GM19239 (cell line): ENCODE measurements at regions not wholly inside any gene's neighbourhood (a gene's known extent, or its start where the extent isn't known, plus 50 kb on each side); places are given as distances from the start of the nearest gene placed in this dataset.
"Not testable (repeated sequence)": the region's sequence is repeated elsewhere in the genome, so short reads cannot be mapped to it uniquely, and the experiment has no call there.

Experiments
- DNase-seq: peaks from one replicate; pipeline ENCODE4 v3.0.0; 2011; ENCODE audit warnings: low spot score; ENCODE audit not compliant: insufficient read length
- FAIRE-seq: peaks from 2 replicates; lab custom pipeline; 2011; peaks lifted over from hg19 to GRCh38; lab: Jason Lieb, UNC

GRCh38 chr4:82200046-82200445 is 173.7 kb downstream of the HNRNPD start:
- no peak for FAIRE-seq
- no peak for DNase-seq

DNA sequence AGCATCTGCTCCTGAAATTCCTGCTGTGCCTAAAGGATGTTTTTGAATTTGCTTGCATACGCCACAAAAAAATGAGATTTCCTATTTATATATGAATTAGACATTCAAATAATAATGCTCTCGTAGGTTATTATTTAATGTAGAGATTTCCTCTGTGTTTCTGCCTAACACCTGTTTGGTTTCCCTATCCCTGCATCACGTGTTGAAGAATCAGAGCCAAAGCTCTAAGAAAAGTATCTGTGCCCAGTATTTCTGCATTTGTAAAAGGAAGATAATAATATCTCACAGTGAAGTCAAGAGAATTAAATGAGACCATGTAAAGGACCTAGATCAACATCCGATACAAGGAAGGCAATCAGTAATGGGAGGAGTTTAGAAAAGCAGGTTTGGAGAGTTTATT is 179.5 kb downstream of the HNRNPD start:
- no peak for FAIRE-seq
- DNase-seq: no peak

- DNase-seq (no peak), FAIRE-seq (no peak)
Measured at GRCh38 chr4:82192017-82192673, 181.6 kb downstream of the HNRNPD start.

DNA sequence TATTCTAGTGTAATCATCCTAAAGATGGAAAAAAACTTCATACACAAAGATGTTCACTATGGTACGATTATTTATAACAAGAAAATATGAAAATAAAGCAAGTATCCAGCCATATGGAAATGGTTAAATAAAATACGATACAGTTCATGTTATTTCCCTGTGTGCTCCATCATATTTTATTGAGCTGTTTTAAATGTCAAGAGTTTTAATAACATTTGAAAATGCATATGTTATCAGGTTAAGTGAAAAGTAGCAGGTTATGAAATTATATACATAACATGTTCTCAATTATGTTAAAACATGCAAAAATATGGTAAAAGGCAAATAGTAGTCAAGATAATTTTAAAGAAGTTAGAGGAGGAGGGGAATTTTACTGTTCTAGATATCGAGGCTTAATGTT is 192.0 kb downstream of the HNRNPD start:
- no peak for FAIRE-seq
- DNase-seq: no peak

GRCh38 chr4:82172186-82172585 is 201.6 kb downstream of the HNRNPD start:
- no peak for DNase-seq
- FAIRE-seq: no peak

DNA sequence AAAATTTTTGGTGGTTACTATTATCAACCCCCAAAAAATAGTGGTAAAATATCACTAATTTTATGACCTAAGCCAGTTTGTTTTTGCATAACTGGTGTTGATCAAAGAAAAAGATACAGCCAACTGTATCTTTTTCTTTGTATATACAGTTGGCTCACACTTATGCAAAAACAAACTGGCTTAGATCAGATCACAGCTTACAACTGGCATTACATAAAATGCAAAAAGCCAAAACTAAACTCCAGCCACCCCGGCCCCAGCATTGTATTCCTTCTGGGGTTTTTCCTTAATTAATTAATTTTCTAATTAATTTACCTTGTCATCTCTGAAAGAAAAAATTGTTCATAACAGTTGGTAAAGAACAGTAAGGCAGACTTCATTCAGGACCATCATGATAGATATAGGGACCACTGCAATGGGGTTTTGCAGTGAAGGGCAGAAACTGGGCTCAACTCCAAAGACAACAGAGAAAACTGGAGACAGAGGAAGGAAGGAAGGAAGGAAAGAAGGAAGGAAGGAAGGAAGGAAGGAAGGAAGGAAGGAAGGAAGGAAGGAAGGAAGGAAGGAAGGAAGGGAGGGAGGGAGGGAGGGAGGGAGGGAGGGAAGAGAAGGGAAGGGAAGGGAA is 202.1 kb downstream of the HNRNPD start:
- FAIRE-seq: no peak
- no peak for DNase-seq

GRCh38 chr4:82149750-82150149 is 224.0 kb downstream of the HNRNPD start:
- no peak for FAIRE-seq
- no peak for DNase-seq

DNA sequence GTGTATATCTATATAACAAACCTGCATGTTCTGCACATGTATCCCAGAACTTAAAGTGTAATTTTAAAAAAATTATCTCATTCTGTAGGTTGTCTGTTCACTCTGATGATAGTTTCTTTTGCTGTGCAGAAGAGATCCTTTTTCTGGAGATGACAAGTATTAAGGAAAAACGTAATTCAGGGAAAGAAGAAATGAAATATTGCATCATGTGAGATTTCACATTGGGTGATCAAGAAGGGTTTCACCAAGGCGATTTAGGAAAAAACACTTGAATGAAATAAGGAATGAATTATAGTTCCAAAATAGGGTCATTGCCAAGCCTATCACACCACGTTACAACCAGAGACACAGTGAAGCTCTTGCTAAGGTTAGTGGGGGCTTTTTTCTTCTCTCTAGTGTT is 227.9 kb downstream of the HNRNPD start:
- FAIRE-seq: no peak

GRCh38 chr4:82140422-82140821 is 233.4 kb downstream of the HNRNPD start:
- DNase-seq: no peak
- no peak for FAIRE-seq

More for the DNA sequence above, 227.9 kb downstream of the HNRNPD start:
- no peak for DNase-seq

- FAIRE-seq (no peak), DNase-seq (no peak)
Measured at GRCh38 chr4:82139287-82139686, 234.5 kb downstream of the HNRNPD start.

DNA sequence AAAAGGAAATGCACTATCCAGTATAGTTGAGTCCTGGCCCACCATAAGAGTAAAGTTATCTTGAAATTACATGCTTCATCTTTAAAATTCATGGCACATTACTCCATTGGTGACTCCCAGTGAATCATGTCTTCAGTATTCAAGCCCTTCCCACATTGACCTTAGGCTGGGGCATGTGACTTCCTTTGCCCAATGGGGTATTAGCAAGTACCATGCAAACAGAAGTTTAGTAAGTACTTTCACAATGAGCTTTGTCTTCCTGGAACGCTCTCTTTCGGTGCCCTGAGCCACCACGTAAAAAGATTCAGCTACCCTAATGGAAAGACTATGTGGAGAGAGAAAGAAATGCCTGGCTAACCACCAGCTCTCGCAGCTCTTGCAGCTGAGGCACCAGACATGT is 235.4 kb downstream of the HNRNPD start:
- no peak for DNase-seq

GRCh38 chr4:82136161-82136801 is 237.5 kb downstream of the HNRNPD start:
- DNase-seq (no peak), FAIRE-seq (peak; percentile 42)

More for the DNA sequence above, 235.4 kb downstream of the HNRNPD start:
- FAIRE-seq: no peak

DNA sequence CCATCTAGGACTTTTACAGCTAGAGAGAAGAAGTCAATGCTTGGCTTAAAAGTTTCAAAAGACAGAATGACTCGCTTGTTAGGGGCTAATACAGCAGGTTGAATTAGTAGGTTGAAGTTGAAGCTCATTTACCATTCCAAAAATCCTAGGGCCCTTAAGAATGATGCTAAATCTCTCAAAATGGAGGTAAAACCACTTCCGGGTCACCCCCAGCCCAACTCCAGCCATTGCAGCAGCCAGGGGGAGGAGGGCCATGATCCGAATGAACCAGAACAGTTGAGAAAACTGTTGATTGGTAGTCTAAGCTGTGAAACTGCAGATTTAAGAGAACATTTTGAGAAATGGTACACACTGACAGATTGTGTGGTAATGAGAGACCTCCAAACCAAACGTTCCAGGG is 245.4 kb downstream of the HNRNPD start:
- FAIRE-seq (no peak), DNase-seq (no peak)

DNA sequence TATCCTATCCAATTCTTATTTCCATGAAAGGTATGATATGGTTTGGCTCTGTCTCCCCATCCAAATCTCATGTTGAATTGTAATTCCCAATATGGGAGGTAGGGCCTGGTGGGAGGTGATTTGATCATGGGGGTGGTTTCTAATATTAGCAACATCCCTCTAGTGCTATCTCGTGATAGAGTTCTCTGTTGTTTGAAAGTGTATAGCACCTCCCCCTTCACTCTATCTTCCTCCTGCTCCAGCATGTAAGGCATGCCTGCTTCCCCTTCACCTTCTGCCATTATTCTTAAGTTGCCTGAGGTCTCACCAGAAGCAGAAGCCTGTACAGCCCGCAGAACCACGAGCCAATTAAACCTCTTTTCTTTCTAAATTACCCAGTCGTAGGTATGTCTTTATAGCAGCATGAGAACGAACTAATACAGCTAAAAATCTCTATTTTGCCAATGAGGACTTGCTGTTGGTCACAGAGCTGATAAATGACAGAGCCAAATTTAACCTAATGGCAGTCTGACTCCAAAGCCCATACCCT is 247.2 kb downstream of the HNRNPD start:
- DNase-seq: no peak
- FAIRE-seq: no peak

DNA sequence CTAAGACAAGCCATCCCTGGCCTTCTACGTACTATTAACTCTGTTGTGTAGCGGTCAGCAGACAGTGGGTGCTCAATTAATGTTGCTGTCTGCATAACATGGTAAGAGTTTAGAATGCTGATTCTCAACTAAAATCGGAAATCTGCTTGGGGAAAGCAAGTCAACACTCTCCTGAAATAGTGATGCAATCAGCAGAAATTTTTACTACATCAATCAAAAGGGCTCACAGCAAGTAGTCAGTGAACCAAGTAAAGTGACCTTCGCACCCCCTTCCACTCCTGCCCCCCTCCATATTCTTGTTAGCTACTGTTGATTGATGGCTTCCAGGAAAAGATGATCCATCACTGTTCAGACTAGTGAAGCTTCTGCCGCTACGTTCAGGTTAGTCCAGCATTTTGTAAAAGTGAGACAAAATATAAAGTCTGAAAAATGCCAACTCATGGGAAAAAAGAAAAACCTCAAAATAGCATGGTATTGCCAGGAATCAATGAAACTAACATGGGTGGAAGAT is 247.9 kb downstream of the HNRNPD start:
- no peak for DNase-seq
- FAIRE-seq: no peak

DNA sequence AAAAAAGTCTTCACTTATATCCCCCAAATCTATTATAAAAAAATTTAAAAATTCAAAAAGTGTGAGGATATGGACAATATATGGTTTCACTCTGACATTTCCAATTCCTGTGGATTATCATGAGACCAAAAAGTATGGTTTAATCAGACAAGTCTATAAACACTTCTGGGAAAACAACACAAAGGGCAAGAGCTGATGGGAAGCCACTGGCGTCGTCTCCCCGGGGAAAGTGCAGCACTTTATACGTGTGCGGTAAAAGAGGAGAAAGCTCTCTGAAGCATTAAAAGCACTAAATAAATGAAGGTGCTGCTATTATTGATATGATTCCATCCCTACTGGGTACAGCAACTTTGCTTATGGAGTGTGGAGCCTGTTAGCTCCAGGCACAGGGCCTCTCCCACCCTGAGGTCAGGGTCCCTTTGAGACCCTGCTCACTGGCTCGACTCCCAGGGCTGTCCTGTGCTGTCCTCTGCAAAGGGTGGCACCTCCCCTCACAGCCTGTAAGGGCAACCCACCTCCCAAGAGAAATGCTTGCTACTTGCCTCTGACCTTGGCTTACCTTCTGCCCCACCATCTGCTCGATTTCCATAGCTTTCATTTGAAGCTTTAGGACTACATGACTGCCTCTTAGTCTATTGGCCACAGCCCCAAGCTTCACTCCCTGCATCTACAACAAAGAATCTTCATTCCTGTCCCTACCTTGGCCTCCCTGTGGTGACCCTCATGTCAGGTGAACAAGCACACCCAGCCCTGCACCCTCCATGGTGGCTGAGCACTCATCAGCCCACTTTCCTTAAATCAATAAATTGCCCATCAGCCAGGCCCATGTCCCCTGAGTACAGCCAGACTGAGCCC is 248.6 kb downstream of the HNRNPD start:
- no peak for FAIRE-seq
- DNase-seq: no peak

DNA sequence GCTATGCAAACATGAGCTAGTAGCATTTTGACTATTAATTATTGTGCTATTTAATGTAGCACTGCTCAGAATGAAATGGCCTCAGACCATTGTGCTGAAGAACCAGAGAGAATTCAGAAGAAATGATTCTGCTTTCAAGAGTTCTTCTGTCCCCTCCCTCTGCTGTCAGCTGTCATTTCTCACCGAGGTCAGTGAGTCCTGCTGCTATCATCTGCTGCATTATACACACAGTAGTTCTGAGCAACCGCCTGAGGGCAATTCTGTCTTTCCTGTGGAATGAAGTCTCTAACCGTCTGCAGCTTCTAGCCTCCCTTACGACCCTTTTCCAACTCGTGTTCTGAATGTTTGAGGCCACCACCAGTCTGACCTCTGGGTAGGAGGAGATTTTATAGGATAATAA is 249.4 kb downstream of the HNRNPD start:
- FAIRE-seq: no peak
- no peak for DNase-seq

DNA sequence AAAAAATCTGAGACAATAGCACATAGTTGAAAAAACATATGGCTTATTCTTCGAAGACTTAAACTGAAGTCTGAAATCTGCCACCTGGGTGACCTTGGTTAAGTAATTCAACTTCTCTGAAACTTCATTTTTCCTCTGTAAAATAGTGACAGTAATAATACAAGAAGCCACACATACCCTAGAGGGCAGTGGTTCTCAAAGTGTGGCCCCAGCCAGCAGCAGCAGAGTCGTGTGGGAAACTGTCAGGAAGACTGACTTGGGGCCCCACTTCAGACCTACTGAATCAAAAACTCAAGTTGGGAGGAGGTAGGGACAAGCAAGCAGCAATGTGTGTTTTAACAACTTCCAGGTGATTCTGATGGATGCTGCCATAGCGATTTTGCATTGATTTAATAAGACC is 249.9 kb downstream of the HNRNPD start:
- DNase-seq (no peak), FAIRE-seq (no peak)

DNA sequence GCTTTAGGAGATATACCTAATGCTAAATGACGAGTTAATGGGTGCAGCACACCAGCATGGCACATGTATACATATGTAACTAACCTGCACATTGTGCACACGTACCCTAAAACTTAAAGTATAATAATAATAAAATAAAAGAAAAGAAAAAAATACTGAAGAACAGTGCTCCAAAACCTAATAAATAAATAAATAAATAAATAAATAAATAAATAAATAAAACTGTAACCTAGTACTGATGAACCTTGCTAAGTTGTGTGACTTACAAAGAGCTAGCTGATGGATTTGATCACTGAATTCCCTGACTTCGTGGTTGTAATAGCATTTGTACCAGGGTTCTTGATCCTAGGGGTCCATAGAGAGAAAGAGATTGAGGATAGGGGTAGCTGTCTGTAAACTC is 258.6 kb downstream of the HNRNPD start:
- not testable (repeated sequence) for FAIRE-seq, DNase-seq

DNA sequence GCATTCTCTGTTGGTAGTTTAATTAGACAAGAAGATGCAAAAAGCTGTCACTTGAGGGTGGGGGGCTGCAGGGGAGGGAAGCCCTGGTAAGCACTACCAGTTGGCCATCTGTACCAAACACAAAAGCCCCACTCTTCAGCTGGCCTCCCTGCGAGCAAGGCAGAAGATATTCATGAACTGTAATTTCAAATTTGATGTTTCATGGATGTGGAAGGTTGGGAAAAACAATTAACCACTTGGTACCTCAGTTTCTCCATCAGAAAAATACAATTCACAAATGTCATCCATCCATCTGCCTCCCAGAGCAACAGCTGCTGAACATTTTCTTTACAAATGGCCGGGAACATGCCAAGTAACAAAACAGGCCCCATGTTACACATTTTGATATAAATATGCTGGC is 265.3 kb downstream of the HNRNPD start:
- no peak for FAIRE-seq
- DNase-seq: no peak
